HG02870 (cell line): ENCODE measurements at regions not wholly inside any gene's neighbourhood (a gene's known extent, or its start where the extent isn't known, plus 50 kb on each side); places are given as distances from the start of the nearest gene placed in this dataset.
A peak's percentile ranks its signal among the peaks of the same experiment; 100 is the strongest.
"Not testable (repeated sequence)": the region's sequence is repeated elsewhere in the genome, so short reads cannot be mapped to it uniquely, and the experiment has no call there.

Source experiments
- ATAC-seq: cut with Tn5 transposase; IDR thresholded peaks from one replicate; pipeline ENCODE4 v1.9.1; 2021; ENCODE audit warnings: mild to moderate bottlenecking, moderate library complexity; ENCODE audit not compliant: unreplicated experiment

- ATAC-seq: no peak
Observed at GRCh38 chr9:16052757-16053530, 500.1 kb downstream of the CCDC171 start.

GRCh38 chr9:16057541-16057940 is 504.7 kb downstream of the CCDC171 start:
- no peak for ATAC-seq

GRCh38 chr9:16058131-16058549 is 505.3 kb downstream of the CCDC171 start:
- ATAC-seq: peak; percentile 35

- peak; percentile 56 for ATAC-seq
Observed at GRCh38 chr9:16060436-16061129, 507.7 kb downstream of the CCDC171 start.

GRCh38 chr9:16062542-16063240 is 509.8 kb downstream of the CCDC171 start:
- no peak for ATAC-seq

- no peak for ATAC-seq
Observed at GRCh38 chr9:16063241-16063591, 510.4 kb downstream of the CCDC171 start.

- ATAC-seq: no peak
Observed at GRCh38 chr9:16064771-16065170, 511.9 kb downstream of the CCDC171 start.

- not testable (repeated sequence) for ATAC-seq
Observed at GRCh38 chr9:16066201-16066600, 513.4 kb downstream of the CCDC171 start.

- ATAC-seq: no peak
Observed at GRCh38 chr9:16068476-16068875, 515.6 kb downstream of the CCDC171 start.

- ATAC-seq: no peak
Observed at GRCh38 chr9:16069249-16069648, 516.4 kb downstream of the CCDC171 start.

GRCh38 chr9:16069671-16070454 is 517.0 kb downstream of the CCDC171 start:
- ATAC-seq: no peak

GRCh38 chr9:16070455-16071145 is 517.8 kb downstream of the CCDC171 start:
- ATAC-seq: no peak

- no peak for ATAC-seq
Observed at GRCh38 chr9:16071400-16071799, 518.6 kb downstream of the CCDC171 start.

GRCh38 chr9:16074963-16075362 is 522.1 kb downstream of the CCDC171 start:
- no peak for ATAC-seq

- ATAC-seq: no peak
Observed at GRCh38 chr9:16075696-16076095, 522.9 kb downstream of the CCDC171 start.

- ATAC-seq: no peak
Observed at GRCh38 chr9:16076511-16076910, 523.7 kb downstream of the CCDC171 start.

- no peak for ATAC-seq
Observed at GRCh38 chr9:16082796-16083195, 530.0 kb downstream of the CCDC171 start.

GRCh38 chr9:16085167-16085726 is 532.4 kb downstream of the CCDC171 start:
- ATAC-seq: no peak

- no peak for ATAC-seq
Observed at GRCh38 chr9:16090907-16091629, 538.2 kb downstream of the CCDC171 start.
